ENCODE measurements at regions not wholly inside any gene's neighbourhood (a gene's known extent, or its start where the extent isn't known, plus 50 kb on each side); places are given as distances from the start of the nearest gene placed in this dataset.

- TF ChIP-seq CTCF (conservative IDR thresholded peaks at IDR 0.05; ENCODE audit: low read depth in 2 of 2), result no peak
- TF ChIP-seq POLR2AphosphoS5 (IDR thresholded peaks at IDR 0.05; ENCODE audit: low read depth), result no peak
- no peak for TF ChIP-seq EZH2 (IDR thresholded peaks at IDR 0.05; ENCODE audit: low read depth, unreplicated experiment)
- TF ChIP-seq CREB1 (CRISPR knock-in tag; IDR thresholded peaks at IDR 0.05; ENCODE audit: low read depth), result no peak
- no peak for TF ChIP-seq REST (IDR thresholded peaks at IDR 0.05; ENCODE audit: unreplicated experiment)
- no peak for TF ChIP-seq EZH2phosphoT487 (IDR thresholded peaks at IDR 0.05; ENCODE audit: unreplicated experiment)
- TF ChIP-seq STAT1 (IDR thresholded peaks at IDR 0.05; ENCODE audit: unreplicated experiment), result no peak
- no peak for TF ChIP-seq ZNF114 (CRISPR knock-in tag; IDR thresholded peaks at IDR 0.05)
- TF ChIP-seq JUNB (IDR thresholded peaks at IDR 0.05; ENCODE audit: unreplicated experiment), result no peak
- no peak for TF ChIP-seq ZNF331 (CRISPR knock-in tag; IDR thresholded peaks at IDR 0.05; ENCODE audit: low read depth)
- TF ChIP-seq ETS1 (IDR thresholded peaks at IDR 0.05), result no peak
- TF ChIP-seq ZNF462 (CRISPR knock-in tag; IDR thresholded peaks at IDR 0.05), result no peak
- TF ChIP-seq NANOG (IDR thresholded peaks at IDR 0.05; ENCODE audit: borderline replicate concordance), result no peak
Observed at GRCh38 chr16:60123392-60124023, 1389.4 kb upstream of the GOT2 start.
